Uterus (tissue), 3 donors: ENCODE measurements at regions not wholly inside any gene's neighbourhood (a gene's known extent, or its start where the extent isn't known, plus 50 kb on each side); places are given as distances from the start of the nearest gene placed in this dataset.
"Not testable (repeated sequence)": the region's sequence is repeated elsewhere in the genome, so short reads cannot be mapped to it uniquely, and the experiment has no call there.

Source experiments
- DNase-seq, 2 donors: peaks; one replicate each; pipeline ENCODE4 v3.0.0-alpha.2; 2019 to 2020
- H3K27ac ChIP-seq, 2 donors: fragments of 200-600 bp; sonication (generic); 1 replicate in 1 of 2; 2 replicates in 1 of 2; pipeline ENCODE4 v1.5.1; 2016 to 2018
- H3K27me3 ChIP-seq, 2 donors: fragments of 200-600 bp; sonication (generic); one replicate each; pipeline ENCODE4 v1.5.1; 2018 to 2019; ENCODE audit warnings: control low read depth in 1 of 2
- H3K36me3 ChIP-seq, 2 donors: fragments of 200-600 bp; sonication (generic); one replicate each; pipeline ENCODE4 v1.5.1; 2019; ENCODE audit warnings: control low read depth in 1 of 2
- H3K4me1 ChIP-seq, 2 donors: fragments of 200-600 bp; sonication (generic); one replicate each; pipeline ENCODE4 v1.5.1; 2018 to 2019; ENCODE audit warnings: control low read depth in 1 of 2
- H3K4me3 ChIP-seq, 2 donors: fragments of 200-600 bp; sonication (generic); 1 replicate in 1 of 2; 2 replicates in 1 of 2; pipeline ENCODE4 v1.5.1; 2018 to 2019; ENCODE audit warnings: mild to moderate bottlenecking in 1 of 2
- H3K9me3 ChIP-seq, 2 donors: fragments of 200-600 bp; sonication (generic); one replicate each; pipeline ENCODE4 v1.5.1; 2019; ENCODE audit warnings: control low read depth in 1 of 2
- POLR2A ChIP-seq, 2 donors: fragments of 450-650 bp; IDR thresholded peaks; one replicate each; pipeline ENCODE4 v1.6.1; 2016; ENCODE audit warnings: antibody characterized with exemption in 2 of 2, mild to moderate bottlenecking in 1 of 2, moderate library complexity in 1 of 2
- intact Hi-C: fragments of 100-400 bp; cut with DNase I; formaldehyde crosslinking; loops from one replicate; pipeline ENCODE4 v1.15.1; 2023; ENCODE audit warnings: low total_unique reads
- TF ChIP-seq, protein P1 (sequence below), 4 experiments: fragments of 200-600 bp in 2 of 4; fragments of 450-650 bp in 2 of 4; sonication (generic) in 2 of 4; IDR thresholded peaks; one replicate each; pipeline ENCODE4 v1.5.1; 2016 to 2019; ENCODE audit warnings: antibody characterized with exemption in 4 of 4, mild to moderate bottlenecking in 2 of 4, moderate library complexity in 1 of 4
- donor health status: DM: yes; HTN: yes; CAD: no.

DNA sequence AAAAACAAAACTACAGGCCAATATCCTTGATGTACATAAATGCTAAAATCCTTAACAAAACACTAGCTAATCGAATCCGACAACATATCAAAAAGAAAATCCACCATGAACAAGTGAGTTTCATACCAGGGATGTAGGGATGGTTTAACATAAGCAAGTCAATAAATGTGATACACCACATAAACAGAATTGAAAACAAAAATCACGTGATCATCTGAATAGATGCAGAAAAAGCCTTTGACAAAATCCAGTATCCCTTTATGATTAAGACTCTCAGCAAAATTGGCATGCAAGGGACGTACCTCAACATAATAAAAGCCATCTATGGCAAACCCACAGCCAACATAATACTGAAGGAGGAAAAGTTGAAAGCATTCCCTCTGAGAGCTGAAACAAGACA is 466.1 kb downstream of the BRINP3 start:
- Histone ChIP-seq H3K4me3 (no peak overlapping the region), H3K27ac (no peak overlapping the region), H3K4me1 (no peaks in the 10 kb centered on the region), H3K36me3 (no peaks in the 10 kb centered on the region), H3K9me3 (no peaks in the 10 kb centered on the region), H3K27me3 (no peaks in the 10 kb centered on the region)
- no peak for DNase-seq
- TF ChIP-seq, protein P1, sequence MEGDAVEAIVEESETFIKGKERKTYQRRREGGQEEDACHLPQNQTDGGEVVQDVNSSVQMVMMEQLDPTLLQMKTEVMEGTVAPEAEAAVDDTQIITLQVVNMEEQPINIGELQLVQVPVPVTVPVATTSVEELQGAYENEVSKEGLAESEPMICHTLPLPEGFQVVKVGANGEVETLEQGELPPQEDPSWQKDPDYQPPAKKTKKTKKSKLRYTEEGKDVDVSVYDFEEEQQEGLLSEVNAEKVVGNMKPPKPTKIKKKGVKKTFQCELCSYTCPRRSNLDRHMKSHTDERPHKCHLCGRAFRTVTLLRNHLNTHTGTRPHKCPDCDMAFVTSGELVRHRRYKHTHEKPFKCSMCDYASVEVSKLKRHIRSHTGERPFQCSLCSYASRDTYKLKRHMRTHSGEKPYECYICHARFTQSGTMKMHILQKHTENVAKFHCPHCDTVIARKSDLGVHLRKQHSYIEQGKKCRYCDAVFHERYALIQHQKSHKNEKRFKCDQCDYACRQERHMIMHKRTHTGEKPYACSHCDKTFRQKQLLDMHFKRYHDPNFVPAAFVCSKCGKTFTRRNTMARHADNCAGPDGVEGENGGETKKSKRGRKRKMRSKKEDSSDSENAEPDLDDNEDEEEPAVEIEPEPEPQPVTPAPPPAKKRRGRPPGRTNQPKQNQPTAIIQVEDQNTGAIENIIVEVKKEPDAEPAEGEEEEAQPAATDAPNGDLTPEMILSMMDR (IDR thresholded peaks at IDR 0.05) = no peak
- no peak for TF ChIP-seq POLR2A (IDR thresholded peaks at IDR 0.05)
- intact Hi-C loops = no loop called here

DNA sequence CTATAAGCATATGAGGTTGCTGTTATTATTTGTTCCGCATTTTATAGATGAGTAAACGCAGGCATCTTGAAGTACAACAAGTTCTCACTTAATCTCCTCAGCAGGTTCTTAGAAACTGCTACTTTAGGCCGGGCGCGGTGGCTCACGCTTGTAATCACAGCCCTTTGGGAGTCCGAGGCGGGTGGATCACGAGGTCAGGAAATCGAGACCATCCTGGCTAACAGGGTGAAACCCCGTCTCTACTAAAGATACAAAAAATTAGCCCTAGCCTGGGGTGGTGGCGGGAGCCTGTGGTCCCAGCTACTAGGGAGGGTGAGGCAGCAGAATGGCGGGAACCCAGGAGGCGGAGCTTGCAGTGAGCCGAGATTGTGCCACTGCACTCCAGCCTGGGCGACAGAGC is 458.5 kb downstream of the BRINP3 start:
- H3K27me3 ChIP-seq, H3K9me3 ChIP-seq, H3K4me3 ChIP-seq, H3K4me1 ChIP-seq, H3K27ac ChIP-seq, H3K36me3 ChIP-seq, intact Hi-C loops, DNase-seq: not testable (repeated sequence)

DNA sequence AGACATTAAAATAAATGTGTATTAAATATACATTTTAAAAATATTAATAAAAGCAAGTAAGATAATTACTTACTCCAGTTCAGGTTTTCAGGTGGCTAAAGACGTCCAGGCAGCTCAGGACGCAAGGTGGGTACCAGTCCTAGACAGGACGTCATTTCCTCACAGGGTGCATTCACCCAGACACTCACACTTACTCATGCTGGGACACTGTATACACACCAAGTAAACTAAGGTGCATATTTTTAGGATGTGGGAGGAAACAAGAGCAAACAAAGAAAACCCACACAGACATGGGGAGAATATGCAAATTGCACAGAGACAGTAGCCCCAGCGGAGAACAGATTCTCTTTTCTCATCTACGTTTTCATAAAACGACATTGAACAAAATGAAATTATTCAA is 457.9 kb downstream of the BRINP3 start:
- intact Hi-C loops = no loop called here
- Histone ChIP-seq H3K36me3 (no peaks in the 10 kb centered on the region), H3K4me3 (no peak overlapping the region), H3K27me3 (no peaks in the 10 kb centered on the region), H3K27ac (no peak overlapping the region), H3K4me1 (no peaks in the 10 kb centered on the region), H3K9me3 (no peaks in the 10 kb centered on the region)
- no peak for DNase-seq
- TF ChIP-seq, protein P1 (IDR thresholded peaks at IDR 0.05) = no peak
- TF ChIP-seq POLR2A (IDR thresholded peaks at IDR 0.05) = no peak

DNA sequence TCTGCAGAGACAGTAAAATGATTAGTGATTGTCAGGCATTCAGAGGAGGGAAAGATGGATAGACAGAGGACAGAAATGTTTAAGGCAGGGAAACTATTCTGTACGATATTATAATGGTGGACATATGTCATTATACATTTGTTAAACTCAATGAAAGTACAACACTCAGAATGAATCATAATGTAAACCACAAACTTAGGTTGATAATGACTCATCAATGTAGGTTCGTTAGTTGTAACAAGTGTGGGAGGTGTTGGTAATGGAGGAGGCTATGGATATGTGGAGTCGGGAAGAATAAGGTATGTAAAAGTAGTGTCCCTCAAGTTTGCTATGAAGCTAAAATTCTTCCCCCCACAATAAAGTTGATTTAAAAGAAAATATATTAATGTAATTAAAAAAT is 455.0 kb downstream of the BRINP3 start:
- Histone ChIP-seq H3K9me3 (no peaks in the 10 kb centered on the region), H3K27me3 (no peaks in the 10 kb centered on the region), H3K4me3 (no peak overlapping the region), H3K36me3 (no peaks in the 10 kb centered on the region), H3K27ac (no peak overlapping the region), H3K4me1 (no peaks in the 10 kb centered on the region)
- intact Hi-C loops = no loop called here
- no peak for DNase-seq
- no peak for TF ChIP-seq POLR2A (IDR thresholded peaks at IDR 0.05)
- TF ChIP-seq, protein P1 (IDR thresholded peaks at IDR 0.05) = no peak

DNA sequence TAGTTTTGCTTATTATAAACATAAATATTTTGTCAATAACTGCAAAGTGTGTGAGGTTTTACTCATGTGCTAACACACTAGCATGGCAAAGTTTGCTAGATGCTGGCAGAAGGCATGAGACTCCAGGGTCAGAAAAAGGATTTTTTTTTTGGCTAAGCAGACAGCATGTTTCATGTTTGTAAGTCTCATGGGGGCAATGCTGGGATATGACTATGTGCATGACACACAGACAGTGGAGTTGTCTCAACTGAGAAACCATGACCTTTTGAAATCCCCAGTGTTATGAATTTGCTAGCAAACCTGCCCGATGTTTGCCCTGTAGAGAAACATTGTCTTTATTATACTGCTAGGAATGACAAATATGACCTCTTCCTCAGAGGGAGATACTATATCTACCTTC is 448.2 kb downstream of the BRINP3 start:
- Histone ChIP-seq H3K27ac (no peak overlapping the region), H3K4me1 (no peaks in the 10 kb centered on the region), H3K36me3 (no peaks in the 10 kb centered on the region), H3K9me3 (no peaks in the 10 kb centered on the region), H3K4me3 (no peak overlapping the region), H3K27me3 (no peaks in the 10 kb centered on the region)
- DNase-seq = no peak
- no peak for TF ChIP-seq POLR2A (IDR thresholded peaks at IDR 0.05)
- TF ChIP-seq, protein P1 (IDR thresholded peaks at IDR 0.05) = no peak
- intact Hi-C loops = no loop called here

DNA sequence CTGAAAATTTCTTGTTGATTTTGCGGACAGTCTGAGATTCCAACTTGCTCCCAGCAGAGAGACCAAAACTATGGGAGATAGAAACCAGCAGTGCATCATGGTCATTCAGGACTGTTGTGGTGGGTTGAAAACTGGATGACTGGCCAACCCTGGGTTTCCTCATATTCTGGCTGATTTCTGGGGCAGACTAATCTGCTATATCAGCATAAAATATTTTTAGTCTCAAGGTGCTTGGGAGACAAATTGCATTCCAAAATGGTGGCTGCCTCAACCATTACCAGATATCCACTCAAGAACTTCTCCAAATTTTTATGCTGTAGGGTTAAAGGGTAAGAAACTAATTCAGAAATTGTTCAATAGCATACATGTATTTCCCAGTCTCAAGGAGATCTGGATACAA is 434.0 kb downstream of the BRINP3 start:
- no peak for DNase-seq
- no peaks in the 10 kb centered on the region for H3K4me1 ChIP-seq
- no peak for TF ChIP-seq POLR2A (IDR thresholded peaks at IDR 0.05)
- TF ChIP-seq, protein P1 (IDR thresholded peaks at IDR 0.05) = no peak
- no peak overlapping the region for H3K27ac ChIP-seq
- H3K27me3 ChIP-seq = no peaks in the 10 kb centered on the region
- H3K36me3 ChIP-seq = no peaks in the 10 kb centered on the region
- H3K9me3 ChIP-seq = no peaks in the 10 kb centered on the region
- intact Hi-C loops = no loop called here
- no peak overlapping the region for H3K4me3 ChIP-seq
